SK-N-SH (cell line): ENCODE measurements at regions not wholly inside any gene's neighbourhood (a gene's known extent, or its start where the extent isn't known, plus 50 kb on each side); places are given as distances from the start of the nearest gene placed in this dataset.
"Not testable (repeated sequence)": the region's sequence is repeated elsewhere in the genome, so short reads cannot be mapped to it uniquely, and the experiment has no call there.

Source experiments
- CTCF ChIA-PET: fragments of 300-600, 350-600 bp; formaldehyde crosslinking; extraction: SDS; loops from one replicate; lab custom pipeline; 2021; lab: Yijun Ruan, JAX
- POLR2A ChIA-PET: fragments of 350-600 bp; sonication (Branson Sonifier 250); formaldehyde crosslinking; extraction: SDS; loops from one replicate; lab custom pipeline; 2020; ENCODE audit warnings: antibody characterized with exemption, inconsistent platforms; lab: Yijun Ruan, JAX
- DNase-seq: peaks from one replicate; pipeline ENCODE4 v3.0.0; 2012
- H2AFZ ChIP-seq: fragments of 200-600 bp; sonication (generic); 2 replicates; pipeline ENCODE4 v1.8.1; 2016; ENCODE audit warnings: antibody characterized with exemption, mild to moderate bottlenecking, low read depth
- H3F3A ChIP-seq: fragments of 200-600 bp; sonication (generic); replicated peaks from 2 replicates; pipeline ENCODE3; 2016; ENCODE audit warnings: antibody characterized with exemption, mild to moderate bottlenecking; ENCODE audit not compliant: insufficient read depth
- H3K27ac ChIP-seq, 2 experiments: fragments of 200-500 bp in 1 of 2; fragments of 200-600 bp in 1 of 2; sonication (Bioruptor generic) in 1 of 2; sonication (generic), shearing (Covaris generic) in 1 of 2; 2 replicates each; pipeline versions ENCODE4 v1.5.1 to v1.6.1; 2014 to 2016; ENCODE audit warnings: low read depth in 2 of 2, inconsistent platforms in 1 of 2, low read length in 1 of 2, mild to moderate bottlenecking in 1 of 2, mixed read lengths in 1 of 2
- H3K27me3 ChIP-seq: fragments of 200-600 bp; sonication (generic), shearing (Covaris generic); 2 replicates; pipeline ENCODE4 v1.6.1; 2016; ENCODE audit warnings: mixed run types; ENCODE audit not compliant: insufficient read depth
- H3K36me3 ChIP-seq, 2 experiments: fragments of 200-500 bp in 1 of 2; fragments of 200-600 bp in 1 of 2; sonication (Bioruptor generic) in 1 of 2; sonication (generic) in 1 of 2; replicated peaks in 1 of 2; 2 replicates each; pipeline versions ENCODE3 to v1.5.1; 2014 to 2016; ENCODE audit warnings: low read length in 1 of 2, mild to moderate bottlenecking in 1 of 2; ENCODE audit not compliant: insufficient read depth in 2 of 2, control insufficient read depth in 1 of 2
- H3K4me1 ChIP-seq, 2 experiments: fragments of 200-500 bp in 1 of 2; fragments of 200-600 bp in 1 of 2; sonication (Bioruptor generic) in 1 of 2; sonication (generic), shearing (Covaris generic) in 1 of 2; 2 replicates each; pipeline versions ENCODE4 v1.5.1 to v1.6.1; 2014 to 2016; ENCODE audit warnings: low read depth in 1 of 2, low read length in 1 of 2, mixed run types in 1 of 2; ENCODE audit not compliant: insufficient read depth in 2 of 2, control insufficient read depth in 1 of 2
- H3K4me2 ChIP-seq: fragments of 200-600 bp; sonication (generic), shearing (Covaris generic); 2 replicates; pipeline ENCODE4 v1.6.1; 2017; ENCODE audit warnings: mixed run types
- H3K4me3 ChIP-seq, 2 experiments: fragments of 200-500 bp in 1 of 2; fragments of 200-600 bp in 1 of 2; sonication (Bioruptor generic) in 1 of 2; sonication (generic), shearing (Covaris generic) in 1 of 2; 2 replicates each; pipeline versions ENCODE4 v1.5.1 to v1.8.1; 2014 to 2016; ENCODE audit warnings: low read depth in 2 of 2, inconsistent platforms in 1 of 2, low read length in 1 of 2, mild to moderate bottlenecking in 1 of 2, mixed read lengths in 1 of 2, moderate library complexity in 1 of 2
- H3K79me2 ChIP-seq: fragments of 200-600 bp; sonication (generic); 2 replicates; pipeline ENCODE4 v1.8.1; 2017; ENCODE audit warnings: mild to moderate bottlenecking; ENCODE audit not compliant: insufficient read depth
- H3K9ac ChIP-seq: fragments of 200-600 bp; sonication (generic); 2 replicates; pipeline ENCODE4 v1.6.1; 2017; ENCODE audit warnings: mixed run types
- H3K9me2 ChIP-seq: fragments of 200-600 bp; sonication (generic); 2 replicates; pipeline ENCODE4 v1.6.1; 2017; ENCODE audit warnings: mixed run types
- H3K9me3 ChIP-seq: fragments of 200-600 bp; sonication (generic); 2 replicates; pipeline ENCODE4 v1.6.1; 2017; ENCODE audit warnings: mixed run types, mild to moderate bottlenecking, moderate library complexity
- H4K20me1 ChIP-seq: fragments of 200-600 bp; sonication (generic); 2 replicates; pipeline ENCODE4 v1.6.1; 2017; ENCODE audit warnings: mild to moderate bottlenecking, mixed run types; ENCODE audit not compliant: insufficient read depth
- CTCF ChIP-seq: fragments of 200-600 bp; sonication (generic); IDR thresholded peaks from 2 replicates; pipeline ENCODE4 v1.6.1; 2017; ENCODE audit warnings: antibody characterized with exemption, mild to moderate bottlenecking, moderate library complexity
- EP300 ChIP-seq, 2 experiments: IDR thresholded peaks; 2 replicates each; pipeline versions ENCODE4 v1.4.0 to v1.6.1; 2012; ENCODE audit warnings: borderline replicate concordance in 1 of 2, low read depth in 1 of 2, low read length in 1 of 2
- EZH2phosphoT487 ChIP-seq: fragments of 200-600 bp; sonication (generic); IDR thresholded peaks from 2 replicates; pipeline ENCODE4 v1.6.1; 2017; ENCODE audit warnings: low read depth, mixed run types, mild to moderate bottlenecking, antibody characterized with exemption, moderate library complexity, borderline replicate concordance
- FOSL2 ChIP-seq: IDR thresholded peaks from 2 replicates; pipeline ENCODE4 v1.4.0; 2012; ENCODE audit warnings: low read depth, mild to moderate bottlenecking, moderate library complexity, borderline replicate concordance
- FOXM1 ChIP-seq: IDR thresholded peaks from 2 replicates; pipeline ENCODE4 v1.4.0; 2012; ENCODE audit warnings: low read depth, mild to moderate bottlenecking
- GABPA ChIP-seq: IDR thresholded peaks from 2 replicates; pipeline ENCODE4 v1.4.0; 2012; ENCODE audit warnings: low read depth, mild to moderate bottlenecking
- GATA2 ChIP-seq: sonication (generic); formaldehyde crosslinking; IDR thresholded peaks from 2 replicates; pipeline ENCODE4 v1.5.0; 2020; ENCODE audit warnings: mild to moderate bottlenecking, missing genetic modification reagents
- IRF3 ChIP-seq: fragments of 150-350 bp; IDR thresholded peaks from 2 replicates; pipeline ENCODE4 v1.6.1; 2016; ENCODE audit warnings: mild to moderate bottlenecking, low read depth, low read length
- JUND ChIP-seq: IDR thresholded peaks from 2 replicates; pipeline ENCODE4 v1.4.0; 2012
- MEF2A ChIP-seq: IDR thresholded peaks from 2 replicates; pipeline ENCODE4 v1.4.0; 2012; ENCODE audit warnings: low read depth, borderline replicate concordance
- MXI1 ChIP-seq: IDR thresholded peaks from 2 replicates; pipeline ENCODE4 v1.6.1; 2012; ENCODE audit warnings: mild to moderate bottlenecking, low read depth, low read length, improper control_type of control experiment
- NFIC ChIP-seq: IDR thresholded peaks from 2 replicates; pipeline ENCODE4 v1.4.0; 2012; ENCODE audit warnings: borderline replicate concordance
- NRF1 ChIP-seq: IDR thresholded peaks from 2 replicates; pipeline ENCODE4 v1.6.1; 2012; ENCODE audit warnings: low read depth, mild to moderate bottlenecking, low read length
- PBX3 ChIP-seq: IDR thresholded peaks from 2 replicates; pipeline ENCODE4; 2012
- POLR2AphosphoS5 ChIP-seq: IDR thresholded peaks from 2 replicates; pipeline ENCODE4 v1.6.1; 2012; ENCODE audit warnings: low read depth, low read length
- RAD21 ChIP-seq: IDR thresholded peaks from 2 replicates; pipeline ENCODE4 v1.6.1; 2012; ENCODE audit warnings: mild to moderate bottlenecking, low read length
- RCOR1 ChIP-seq: fragments of 150-350 bp; IDR thresholded peaks from 2 replicates; pipeline ENCODE4 v1.6.1; 2017; ENCODE audit warnings: antibody characterized with exemption, low read length
- RFX5 ChIP-seq: IDR thresholded peaks from 2 replicates; pipeline ENCODE4 v1.6.1; 2012; ENCODE audit warnings: mild to moderate bottlenecking, improper control_type of control experiment, low read length
- RXRA ChIP-seq: IDR thresholded peaks from 2 replicates; pipeline ENCODE4 v1.4.0; 2012; ENCODE audit warnings: low read depth, mild to moderate bottlenecking, borderline replicate concordance
- SMC3 ChIP-seq: IDR thresholded peaks from 2 replicates; pipeline ENCODE4 v1.6.1; 2012; ENCODE audit warnings: low read depth, low read length, improper control_type of control experiment
- WGBS: methylation state at CpG from one replicate; pipeline ENCODE4 v1.1.6; 2017; ENCODE audit warnings: low lambda C conversion rate; 5-methylcytosine and 5-hydroxymethylcytosine counted together

GRCh38 chr1:101410048-101410878 is 173.4 kb downstream of the S1PR1 start (continued):
- TF ChIP-seq FOXM1, result no peak
- TF ChIP-seq RFX5, result no peak
- no peak for TF ChIP-seq SMC3
- no peak for TF ChIP-seq GABPA
- TF ChIP-seq MEF2A, result no peak
- TF ChIP-seq, all 33 proteins: peak for 0

- H3K27ac ChIP-seq, result no peak overlapping the region
- no peaks in the 10 kb centered on the region for H3K9me3 ChIP-seq
- H3K4me3 ChIP-seq, result no peak overlapping the region
- no peaks in the 10 kb centered on the region for H3K79me2 ChIP-seq
- WGBS, result 7% methylated on average over 2 of the region's 2 CpGs
- H3K9me2 ChIP-seq, result no peaks in the 10 kb centered on the region
- no peaks in the 10 kb centered on the region for H4K20me1 ChIP-seq
- no peak overlapping the region for H3K9ac ChIP-seq
- CTCF ChIA-PET, result interaction anchor here (1.3 kb wide), 1 partner anchor 10 kb away, joined by 4 read pairs; no protein-coding TSS in a partner anchor
- TF ChIP-seq GATA2 (no peak), RCOR1 (no peak), NFIC (no peak), RFX5 (no peak), SMC3 (no peak), PBX3 (no peak), POLR2AphosphoS5 (no peak), JUND (no peak), EP300 (IDR thresholded peaks at IDR 0.05; ENCODE audit: borderline replicate concordance in 1 of 2, low read depth in 1 of 2, low read length in 1 of 2) (no peak), FOSL2 (no peak), MEF2A (no peak), RXRA (no peak), FOXM1 (no peak), MXI1 (no peak), EZH2phosphoT487 (no peak), IRF3 (no peak), CTCF (no peak), RAD21 (no peak), GABPA (no peak), NRF1 (no peak)
- H2AFZ ChIP-seq, result no peak overlapping the region
- no peak for DNase-seq
- no peaks in the 10 kb centered on the region for H3F3A ChIP-seq
- H3K36me3 ChIP-seq, result no peaks in the 10 kb centered on the region
- no peaks in the 10 kb centered on the region for H3K4me1 ChIP-seq
- POLR2A ChIA-PET, result no interaction called here
- no peaks in the 10 kb centered on the region for H3K27me3 ChIP-seq
- no peak overlapping the region for H3K4me2 ChIP-seq
These were observed 183.6 kb downstream of the S1PR1 start for GRCh38 chr1:101420406-101420805.

- H3K4me2 ChIP-seq, POLR2A ChIA-PET, H3K9me3 ChIP-seq, H3K79me2 ChIP-seq, H3K4me1 ChIP-seq, H3K36me3 ChIP-seq, H3F3A ChIP-seq, H3K9ac ChIP-seq, DNase-seq, H2AFZ ChIP-seq, H3K27me3 ChIP-seq, H3K4me3 ChIP-seq, H4K20me1 ChIP-seq, H3K9me2 ChIP-seq, H3K27ac ChIP-seq: not testable (repeated sequence)
- WGBS, result 32% methylated on average over 1 of the region's 1 CpG
- CTCF ChIA-PET, result interaction anchor here (1.5 kb wide), 1 partner anchor 64 kb away, joined by 3 read pairs; no protein-coding TSS in a partner anchor
These were observed 191.3 kb downstream of the S1PR1 start for GRCh38 chr1:101428083-101428482.
